Middle frontal gyrus (tissue), 1 donor: ENCODE measurements at regions not wholly inside any gene's neighbourhood (a gene's known extent, or its start where the extent isn't known, plus 50 kb on each side); places are given as distances from the start of the nearest gene placed in this dataset.
A peak's percentile ranks its signal among the peaks of the same experiment; 100 is the strongest.

ENCODE experiments used
- DNase-seq: peaks from one replicate; pipeline ENCODE4 v3.0.0-alpha.2; 2015; ENCODE audit warnings: low spot score; ENCODE audit errors: extremely low spot score

- no peak for DNase-seq
Observed at GRCh38 chr5:28084069-28084468, 1045.7 kb upstream of the CDH9 start.

- DNase-seq, result no peak
Observed at GRCh38 chr5:28082610-28083009, 1044.2 kb upstream of the CDH9 start.

DNA sequence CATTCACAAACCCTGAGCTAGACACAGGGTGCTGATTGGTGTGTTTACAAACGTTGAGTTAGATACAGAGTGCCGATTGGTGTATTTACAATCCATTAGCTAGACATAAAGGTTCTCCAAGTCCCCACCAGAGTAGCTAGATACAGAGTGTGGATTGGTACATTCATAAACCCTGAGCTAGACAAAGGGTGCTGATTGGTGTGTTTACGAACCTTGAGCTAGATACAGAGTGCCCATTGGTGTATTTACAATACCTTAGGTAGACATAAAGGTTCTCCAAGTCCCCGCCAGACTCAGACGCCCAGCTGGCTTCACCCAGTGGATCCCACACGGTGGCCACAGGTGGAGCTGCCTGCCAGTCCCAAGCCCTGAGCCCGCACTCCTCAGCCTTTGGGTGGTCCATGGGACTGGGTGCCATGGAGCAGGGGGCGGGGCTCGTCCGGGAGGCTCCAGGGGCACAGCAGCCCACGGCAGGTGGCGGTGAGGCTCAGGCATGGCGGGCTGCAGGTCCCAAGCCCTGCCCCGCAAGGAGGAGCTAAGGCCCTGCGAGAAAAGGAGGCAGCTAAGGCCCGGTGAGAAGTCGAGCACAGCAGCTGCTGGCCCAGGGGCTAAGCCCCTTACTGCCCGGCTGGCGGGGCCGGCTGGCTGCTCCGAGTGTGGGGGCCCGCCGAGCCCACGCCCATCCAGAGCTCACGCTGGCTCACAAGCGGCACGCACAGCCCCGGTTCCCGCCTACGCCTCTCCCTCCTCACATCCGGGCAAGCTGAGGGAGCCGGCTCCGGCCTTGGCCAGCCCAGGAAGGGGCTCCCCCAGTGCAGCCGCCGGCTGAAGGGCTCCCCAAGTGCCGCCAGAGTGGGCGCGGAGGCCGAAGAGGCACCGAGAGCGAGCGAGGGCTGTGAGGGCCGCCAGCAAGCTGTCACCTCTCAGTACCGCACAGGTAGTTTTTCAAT lies 1039.2 kb upstream of the CDH9 start:
- no peak for DNase-seq

GRCh38 chr5:28066856-28067255 lies 1028.5 kb upstream of the CDH9 start:
- no peak for DNase-seq

GRCh38 chr5:28065656-28066055 lies 1027.3 kb upstream of the CDH9 start:
- DNase-seq, result no peak

DNA sequence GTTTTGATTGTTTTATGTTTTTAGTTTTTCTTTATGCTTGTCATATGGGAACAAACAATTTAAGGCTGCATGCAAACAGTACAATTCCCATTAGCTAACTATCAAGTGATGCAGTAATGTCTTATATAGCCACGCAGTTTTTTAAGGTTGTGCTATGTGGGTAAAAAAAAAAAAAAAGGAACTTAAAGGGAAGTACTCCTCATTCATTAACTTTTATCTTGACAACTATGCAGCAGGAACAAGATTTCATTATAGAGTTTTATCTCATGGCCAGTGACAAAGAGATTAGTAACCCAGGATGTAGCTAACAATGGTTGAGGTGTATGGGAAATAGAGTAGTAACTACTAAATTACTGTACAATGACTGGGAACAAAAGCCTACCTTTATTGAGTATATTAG lies 1008.2 kb upstream of the CDH9 start:
- DNase-seq, result no peak

- DNase-seq, result no peak
Observed at GRCh38 chr5:28027851-28028250, 989.5 kb upstream of the CDH9 start.

- no peak for DNase-seq
Observed at GRCh38 chr5:28017178-28017577, 978.8 kb upstream of the CDH9 start.

GRCh38 chr5:28014779-28015178 lies 976.4 kb upstream of the CDH9 start:
- no peak for DNase-seq

DNA sequence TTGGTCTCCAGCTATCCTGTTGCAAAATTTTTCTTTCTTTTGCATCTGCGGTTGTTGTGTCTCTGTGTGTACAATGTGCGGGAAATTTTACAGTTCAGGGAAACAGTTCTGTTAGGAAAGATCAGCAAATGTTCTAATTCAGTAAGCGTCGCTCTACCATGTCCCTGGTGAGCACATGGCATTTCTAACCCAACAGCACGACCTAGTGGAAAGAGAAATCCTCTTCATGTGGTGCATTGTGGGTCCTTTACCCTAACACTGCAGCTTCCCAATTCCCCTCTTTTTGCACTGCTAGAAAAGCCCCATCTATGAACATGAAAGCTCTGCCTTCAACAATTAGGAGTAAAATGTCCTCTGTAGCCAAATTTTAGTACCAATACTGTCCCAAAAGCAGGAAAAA lies 974.2 kb upstream of the CDH9 start:
- DNase-seq, result no peak

DNA sequence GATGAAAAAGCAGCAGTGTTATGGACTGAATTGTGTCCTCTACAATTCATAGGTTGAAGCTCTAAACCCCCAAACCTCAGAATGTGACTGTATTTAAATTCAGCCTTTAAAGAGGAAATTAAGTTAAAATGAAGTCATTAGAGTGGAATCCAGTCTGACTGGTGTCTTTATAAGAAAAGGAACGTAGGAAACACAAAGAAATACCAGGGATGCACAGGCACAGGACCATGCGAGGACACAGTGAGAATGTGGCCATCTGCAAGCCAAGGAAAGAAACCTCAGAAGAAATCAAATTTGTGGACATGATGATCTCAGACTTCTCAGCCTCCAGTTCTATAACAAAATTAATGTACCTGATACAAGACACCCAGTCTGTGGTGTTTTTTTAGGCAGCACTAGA lies 971.2 kb upstream of the CDH9 start:
- no peak for DNase-seq

- no peak for DNase-seq
Observed at GRCh38 chr5:27996665-27997064, 958.3 kb upstream of the CDH9 start.

GRCh38 chr5:27995867-27996266 lies 957.5 kb upstream of the CDH9 start:
- DNase-seq, result no peak

DNA sequence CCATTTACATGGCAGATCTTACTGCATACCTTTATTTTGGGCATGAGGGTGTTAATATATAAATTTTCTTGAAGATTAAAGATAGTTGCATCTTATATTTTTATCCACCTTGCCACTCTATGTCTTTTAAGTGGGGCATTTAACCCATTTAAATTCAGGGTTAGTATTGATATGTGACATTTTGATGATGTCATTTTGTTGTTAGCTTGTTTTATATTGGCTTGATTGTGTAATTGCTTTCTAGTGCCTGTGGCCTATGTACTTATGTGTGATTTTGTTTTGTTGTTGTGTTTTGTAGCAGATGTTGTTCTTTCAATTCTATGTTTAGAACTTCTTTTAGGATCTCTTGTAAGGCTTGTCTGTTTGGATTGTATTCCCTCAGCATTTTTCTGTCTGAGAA lies 939.9 kb upstream of the CDH9 start:
- DNase-seq, result no peak

GRCh38 chr5:27969157-27969556 lies 930.8 kb upstream of the CDH9 start:
- no peak for DNase-seq

GRCh38 chr5:27963050-27963783 lies 924.8 kb upstream of the CDH9 start:
- no peak for DNase-seq

DNA sequence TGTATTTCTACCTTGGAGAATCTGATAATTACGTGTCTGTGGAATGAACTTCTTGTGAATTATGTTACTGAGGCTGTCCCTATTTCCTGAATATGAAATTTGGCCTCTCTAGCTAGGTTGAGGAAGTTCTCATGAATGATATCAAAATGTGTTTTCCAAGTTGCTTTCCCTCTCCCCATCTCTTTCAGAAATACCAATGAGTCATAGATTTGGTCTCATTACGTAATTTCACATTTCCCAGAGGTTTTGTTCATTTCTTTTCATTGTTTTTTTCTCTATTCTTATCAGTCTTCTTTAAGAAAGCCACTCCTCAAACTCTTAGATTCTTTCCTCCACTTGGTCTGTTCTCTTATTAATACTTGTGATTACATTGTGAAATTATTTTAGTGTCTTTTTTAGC lies 923.8 kb upstream of the CDH9 start:
- no peak for DNase-seq

DNA sequence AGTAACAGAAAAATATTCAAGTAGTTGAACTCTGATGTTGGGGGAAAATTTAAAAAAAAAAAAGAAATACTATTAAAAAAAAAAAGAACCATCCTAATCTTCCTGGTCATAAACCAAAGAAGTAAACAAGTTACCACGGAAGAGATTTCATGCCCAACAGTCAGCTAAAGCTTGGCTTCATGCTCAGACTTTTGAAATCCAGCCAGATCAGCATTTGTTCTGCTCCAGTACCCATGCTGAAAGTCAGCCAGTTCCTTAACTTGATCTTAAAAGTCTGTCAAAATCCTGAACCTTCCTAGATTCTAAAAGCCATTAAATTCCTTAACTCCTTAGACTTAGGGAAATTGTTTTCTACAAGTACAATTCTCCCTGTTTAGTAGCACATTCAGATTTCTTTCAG lies 908.7 kb upstream of the CDH9 start:
- peak; percentile 6 for DNase-seq

GRCh38 chr5:27944471-27944870 lies 906.1 kb upstream of the CDH9 start:
- no peak for DNase-seq

GRCh38 chr5:27938989-27939388 lies 900.6 kb upstream of the CDH9 start:
- DNase-seq, result no peak

GRCh38 chr5:27928060-27928459 lies 889.7 kb upstream of the CDH9 start:
- no peak for DNase-seq

GRCh38 chr5:27911216-27911615 lies 872.8 kb upstream of the CDH9 start:
- no peak for DNase-seq

DNA sequence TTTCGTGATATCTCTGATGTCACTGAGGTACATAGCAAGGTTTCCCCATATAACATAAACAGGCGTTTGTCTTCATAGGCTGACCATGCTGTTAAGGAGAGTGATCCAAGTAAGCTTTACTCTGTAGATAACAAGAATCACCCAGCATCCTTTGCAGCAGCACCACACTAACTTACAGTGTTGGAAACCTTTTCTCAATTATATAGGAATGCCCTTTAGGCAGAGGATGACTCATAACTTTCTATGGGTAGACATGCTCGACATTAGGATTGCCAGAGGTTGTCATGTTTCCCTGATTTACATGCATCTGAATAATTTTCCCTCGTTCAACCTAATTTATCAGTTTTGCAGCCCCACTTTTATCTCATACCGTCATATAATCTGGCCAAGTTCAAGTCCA lies 870.0 kb upstream of the CDH9 start:
- no peak for DNase-seq
